DND-41 (cell line): ENCODE measurements at regions not wholly inside any gene's neighbourhood (a gene's known extent, or its start where the extent isn't known, plus 50 kb on each side); places are given as distances from the start of the nearest gene placed in this dataset.

ENCODE experiments used
- CTCF ChIP-seq: IDR thresholded peaks from 2 replicates; pipeline ENCODE4 v1.5.1; 2012; ENCODE audit warnings: borderline replicate concordance, low read length, moderate library complexity, mild to moderate bottlenecking; ENCODE audit not compliant: poor library complexity, severe bottlenecking; ENCODE audit errors: extremely low read depth
- EZH2 ChIP-seq: IDR thresholded peaks from 3 replicates; pipeline ENCODE4 v1.6.1; 2012; ENCODE audit warnings: borderline replicate concordance, low read depth, mild to moderate bottlenecking, moderate library complexity, low read length, inconsistent platforms; ENCODE audit not compliant: severe bottlenecking

GRCh38 chr1:244273845-244274619, 177.7 kb downstream of the ADSS2 start:
- TF ChIP-seq CTCF (no peak), EZH2 (no peak)
